HG02678 (cell line): ENCODE measurements at regions not wholly inside any gene's neighbourhood (a gene's known extent, or its start where the extent isn't known, plus 50 kb on each side); places are given as distances from the start of the nearest gene placed in this dataset.
"Not testable (repeated sequence)": the region's sequence is repeated elsewhere in the genome, so short reads cannot be mapped to it uniquely, and the experiment has no call there.

Experiments
- ATAC-seq: cut with Tn5 transposase; IDR thresholded peaks from one replicate; pipeline ENCODE4 v1.9.1; 2021; ENCODE audit warnings: mild to moderate bottlenecking, moderate library complexity; ENCODE audit not compliant: unreplicated experiment

- peak; percentile 99 for ATAC-seq
Measured at GRCh38 chr3:8110966-8111798, 390.4 kb upstream of the LMCD1 start.

DNA sequence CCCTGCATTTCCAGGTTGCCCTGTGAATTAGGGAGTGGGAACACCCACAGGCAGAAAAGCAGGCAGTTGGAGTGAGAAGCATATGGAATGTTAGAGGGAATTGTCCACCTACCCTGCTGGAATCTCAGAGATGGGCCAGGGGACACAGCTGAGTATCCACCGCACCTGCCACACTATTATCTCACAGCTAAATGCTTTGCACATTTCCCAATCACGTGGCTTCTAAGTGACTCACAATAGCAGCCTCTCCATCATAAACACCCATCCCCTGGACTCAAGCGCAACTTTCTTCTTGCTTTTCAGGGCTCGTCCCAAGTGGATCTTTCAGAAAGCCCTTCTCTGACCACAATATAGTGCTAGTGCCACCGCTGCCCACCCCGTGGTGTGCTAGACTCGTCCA, 389.0 kb upstream of the LMCD1 start:
- no peak for ATAC-seq

DNA sequence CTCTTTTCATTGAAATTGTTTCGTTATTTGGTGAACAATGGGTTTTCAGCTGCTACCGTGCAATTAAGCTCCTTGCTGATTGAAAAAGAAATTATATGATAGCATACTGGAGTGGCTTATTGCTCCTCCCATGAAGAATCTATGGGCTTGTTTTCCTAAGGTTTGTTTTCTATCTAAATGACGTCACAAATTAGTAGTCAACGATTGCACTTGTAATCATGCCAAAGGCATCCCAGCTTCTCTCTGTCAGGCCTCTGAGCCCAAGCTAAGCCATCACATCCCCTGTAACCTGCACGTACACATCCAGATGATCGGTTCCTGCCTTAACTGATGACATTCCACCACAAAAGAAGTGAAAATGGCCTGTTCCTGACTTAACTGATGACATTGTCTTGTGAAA, 388.0 kb upstream of the LMCD1 start:
- ATAC-seq, result no peak

DNA sequence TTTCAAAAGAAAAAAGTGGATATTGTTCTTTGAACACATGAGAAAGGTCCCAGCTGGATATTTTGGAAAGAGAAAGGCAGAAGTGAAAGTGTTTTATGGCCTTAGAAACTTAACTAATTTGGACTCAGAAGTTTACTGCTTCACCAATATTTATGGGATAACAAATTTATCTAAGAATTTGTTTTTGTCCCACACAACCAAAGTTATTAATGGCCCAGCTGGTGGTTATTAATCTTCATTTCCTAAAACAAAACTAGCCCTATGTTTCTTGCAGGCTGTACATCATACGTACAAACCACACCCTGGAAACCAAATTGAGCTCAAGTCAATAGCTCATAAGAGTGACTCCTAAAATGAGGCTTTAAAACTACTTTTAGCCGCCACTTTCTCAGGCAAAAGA, 372.9 kb upstream of the LMCD1 start:
- ATAC-seq, result no peak

DNA sequence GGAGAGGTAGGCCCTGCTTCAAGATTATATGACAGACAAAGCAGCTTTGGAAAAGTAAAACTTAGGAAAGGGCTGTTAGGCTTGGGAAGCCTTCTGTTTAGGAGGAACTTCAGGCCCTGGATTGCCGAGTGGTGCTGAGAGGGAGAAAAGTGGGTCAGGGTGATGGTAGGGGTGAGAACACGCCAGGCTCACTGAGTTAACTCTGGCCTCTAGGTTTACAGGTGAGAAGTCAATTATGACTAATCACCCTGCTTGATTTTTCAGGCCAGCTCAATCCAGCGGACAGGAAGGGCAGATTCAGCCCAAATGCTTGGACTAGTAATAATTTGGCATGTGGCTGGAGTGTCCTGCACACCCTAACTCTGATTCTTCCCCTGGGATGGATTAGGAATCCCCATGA, 365.1 kb upstream of the LMCD1 start:
- ATAC-seq, result no peak

GRCh38 chr3:8143186-8143585, 358.4 kb upstream of the LMCD1 start:
- ATAC-seq, result no peak

- no peak for ATAC-seq
Measured at GRCh38 chr3:8145661-8146060, 356.0 kb upstream of the LMCD1 start.

DNA sequence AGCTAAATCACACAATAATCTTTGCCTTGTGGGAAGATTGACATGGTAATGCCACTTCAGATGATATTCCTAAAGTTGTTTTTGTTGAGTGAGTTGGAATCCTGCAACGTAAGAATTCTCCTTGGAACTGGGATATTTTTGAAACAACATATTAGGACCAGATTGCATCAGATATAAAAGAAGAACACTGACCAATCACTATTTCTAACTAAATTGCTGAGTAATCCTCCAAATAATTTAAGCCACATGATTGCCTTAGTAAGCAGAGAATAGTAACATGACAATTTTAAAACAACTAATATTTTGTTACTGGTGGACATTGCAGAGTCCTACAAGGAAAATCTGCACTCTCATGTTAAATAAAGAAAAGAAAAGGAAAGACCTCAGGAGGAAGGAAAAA, 353.9 kb upstream of the LMCD1 start:
- ATAC-seq, result no peak

GRCh38 chr3:8152821-8153418, 348.7 kb upstream of the LMCD1 start:
- ATAC-seq, result no peak

- ATAC-seq, result no peak
Measured at GRCh38 chr3:8153800-8154199, 347.8 kb upstream of the LMCD1 start.

DNA sequence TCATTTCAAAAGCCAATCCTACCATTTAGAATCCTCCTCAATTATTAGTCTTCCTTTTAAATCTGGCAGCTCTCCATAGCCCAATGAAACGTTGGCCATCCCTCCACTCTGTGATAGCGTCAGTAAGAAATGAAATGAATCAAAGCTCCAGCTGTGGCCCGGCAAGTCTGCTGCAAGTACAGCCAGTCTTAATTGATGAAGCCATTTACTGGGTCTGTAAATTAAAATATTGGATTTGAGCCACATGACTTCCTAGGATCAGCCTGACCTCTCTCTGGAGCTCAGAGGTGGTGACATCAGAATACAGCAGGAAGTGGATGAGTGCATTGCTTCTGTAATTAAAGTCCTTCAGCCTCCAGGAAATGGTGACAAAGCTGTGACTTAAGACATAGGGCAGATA, 347.0 kb upstream of the LMCD1 start:
- ATAC-seq, result no peak

GRCh38 chr3:8156138-8156537, 345.5 kb upstream of the LMCD1 start:
- ATAC-seq, result no peak

GRCh38 chr3:8156831-8157230, 344.8 kb upstream of the LMCD1 start:
- ATAC-seq, result no peak

DNA sequence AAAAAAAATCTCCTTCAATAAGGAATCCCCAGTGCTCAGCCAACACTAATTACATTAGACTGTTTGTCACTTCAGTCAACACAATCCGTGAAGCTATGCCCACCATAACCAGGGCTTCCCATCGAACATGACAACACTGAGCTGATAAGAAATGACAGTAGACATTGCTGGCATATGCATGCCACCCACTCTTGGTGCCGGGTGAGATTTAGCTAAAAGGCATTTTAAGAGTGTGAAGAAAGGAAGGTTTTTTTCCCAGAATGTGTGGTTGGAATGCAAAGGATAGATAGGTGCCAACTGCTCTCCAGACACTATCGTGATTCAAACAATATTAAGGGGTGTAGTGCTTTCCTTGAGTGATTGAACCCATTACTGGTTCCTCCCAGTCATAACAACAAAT, 344.0 kb upstream of the LMCD1 start:
- no peak for ATAC-seq

- no peak for ATAC-seq
Measured at GRCh38 chr3:8164145-8164544, 337.5 kb upstream of the LMCD1 start.

GRCh38 chr3:8166014-8166413, 335.6 kb upstream of the LMCD1 start:
- ATAC-seq, result no peak

- ATAC-seq, result no peak
Measured at GRCh38 chr3:8170971-8171508, 330.6 kb upstream of the LMCD1 start.

GRCh38 chr3:8173892-8174291, 327.7 kb upstream of the LMCD1 start:
- no peak for ATAC-seq

- ATAC-seq, result not testable (repeated sequence)
Measured at GRCh38 chr3:8176759-8177483, 324.7 kb upstream of the LMCD1 start.

- ATAC-seq, result not testable (repeated sequence)
Measured at GRCh38 chr3:8178516-8178915, 323.1 kb upstream of the LMCD1 start.

DNA sequence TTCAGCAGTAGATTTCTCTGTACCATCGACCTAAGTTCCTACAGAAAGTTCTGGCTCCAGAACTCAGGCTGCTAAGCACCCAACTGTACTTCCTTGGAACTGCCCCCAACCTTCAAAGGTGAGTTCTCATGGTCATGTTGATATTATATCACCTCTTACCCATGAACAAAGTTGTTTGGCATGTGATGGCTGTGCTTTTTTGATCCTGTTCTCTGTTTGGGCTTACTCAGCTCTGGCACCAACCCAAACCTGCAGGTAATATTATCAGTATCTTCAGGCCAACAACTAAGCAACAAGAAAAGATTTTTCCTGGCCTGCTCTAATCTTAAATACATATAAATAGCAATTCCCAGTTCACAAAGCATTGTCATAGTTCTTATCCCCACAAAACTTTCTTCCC, 318.7 kb upstream of the LMCD1 start:
- no peak for ATAC-seq

DNA sequence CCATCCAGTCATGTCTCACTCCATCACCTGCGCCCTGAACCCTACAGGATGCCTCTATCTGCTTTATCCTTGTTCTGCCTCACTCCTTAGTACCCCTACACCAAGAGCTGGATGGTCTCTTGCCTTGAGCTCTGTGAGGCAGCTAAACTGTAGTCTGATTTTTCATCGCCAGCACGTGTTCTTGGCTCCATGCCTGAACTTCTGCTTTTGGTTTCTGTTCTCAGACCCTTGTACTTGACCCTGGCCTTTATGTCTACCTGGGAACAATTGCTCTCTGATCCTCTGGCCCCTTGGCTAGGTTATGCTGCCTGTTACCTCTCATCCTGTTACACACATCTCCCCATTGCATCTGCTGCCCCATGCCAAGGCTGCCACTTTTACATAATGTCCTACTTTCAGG, 318.0 kb upstream of the LMCD1 start:
- ATAC-seq, result peak; percentile 77
